GDM1 (cell line): ENCODE measurements at regions not wholly inside any gene's neighbourhood (a gene's known extent, or its start where the extent isn't known, plus 50 kb on each side); places are given as distances from the start of the nearest gene placed in this dataset.

Experiments
- DNase-seq: peaks from one replicate; lab custom pipeline; 2025; lab: John Stamatoyannopoulos, UW

DNA sequence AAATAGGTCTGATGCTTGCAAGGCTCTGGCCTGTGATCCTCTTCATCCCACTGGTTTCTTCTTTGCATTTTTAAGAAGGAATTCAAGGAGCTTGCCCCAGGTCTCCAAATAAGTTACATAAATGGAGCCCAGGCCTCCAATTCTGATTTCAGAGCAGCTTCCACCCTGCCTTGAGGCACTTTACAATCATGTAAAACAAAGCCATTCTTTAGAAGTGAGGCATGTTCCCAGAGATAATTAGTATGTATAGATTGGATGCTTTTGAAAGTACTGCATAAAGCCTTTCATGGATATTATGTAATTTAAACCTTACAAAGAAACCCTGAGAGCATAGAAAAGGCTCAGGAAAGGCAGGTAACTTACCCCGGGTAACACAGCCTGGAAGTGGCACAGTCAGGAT, 466.5 kb downstream of the MIAT start:
- DNase-seq: no peak

DNA sequence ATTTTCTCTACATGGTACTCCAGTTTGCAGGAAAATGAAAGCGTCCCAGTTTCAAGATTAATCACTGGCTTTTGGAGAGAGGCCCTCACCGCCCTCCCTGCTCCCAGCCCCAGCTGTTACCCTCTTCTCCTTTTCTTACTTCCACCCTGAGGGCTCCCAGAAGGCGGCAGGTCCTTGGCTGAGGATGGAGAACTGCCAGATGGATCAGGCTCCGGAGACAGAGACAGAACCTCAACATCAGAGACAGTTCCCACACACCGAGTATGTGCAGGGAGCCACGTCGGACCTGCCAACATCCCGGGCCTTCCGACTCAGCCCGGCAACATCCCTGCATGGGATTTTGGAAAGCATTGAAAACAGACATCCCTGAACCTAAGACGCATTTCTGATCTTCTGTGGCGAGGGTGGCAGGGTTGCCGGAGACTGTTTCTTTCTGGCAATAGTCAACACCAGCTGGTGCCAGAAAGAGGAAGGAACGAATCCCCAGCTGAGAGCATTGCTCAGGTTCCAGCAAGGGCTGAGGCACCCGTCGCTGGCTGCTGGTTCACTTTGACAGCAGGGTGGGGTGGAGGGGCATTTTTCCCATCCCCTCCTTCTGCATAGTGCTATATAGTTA, 467.1 kb downstream of the MIAT start:
- peak; percentile 5 for DNase-seq

GRCh38 chr22:27125539-27125938, 468.2 kb downstream of the MIAT start:
- DNase-seq: no peak

DNA sequence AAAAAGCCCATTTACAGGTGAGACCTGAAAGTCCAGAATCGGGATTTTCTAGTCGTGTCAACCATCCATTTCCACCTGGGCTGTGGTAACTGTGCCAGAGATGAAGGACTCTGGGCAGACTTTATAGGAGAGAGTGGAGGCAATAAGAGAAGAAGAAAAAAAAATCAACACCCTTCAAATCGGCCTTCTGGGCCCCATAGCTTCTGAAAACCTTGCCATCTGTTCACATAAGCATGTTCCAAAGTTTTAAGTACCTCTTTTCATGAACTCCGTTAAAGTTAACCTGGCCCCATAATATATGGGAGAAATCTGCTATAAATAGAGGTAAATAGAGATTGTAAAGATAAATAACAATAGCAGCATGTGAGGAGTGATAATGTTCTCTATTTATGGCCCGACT, 470.5 kb downstream of the MIAT start:
- DNase-seq: no peak

DNA sequence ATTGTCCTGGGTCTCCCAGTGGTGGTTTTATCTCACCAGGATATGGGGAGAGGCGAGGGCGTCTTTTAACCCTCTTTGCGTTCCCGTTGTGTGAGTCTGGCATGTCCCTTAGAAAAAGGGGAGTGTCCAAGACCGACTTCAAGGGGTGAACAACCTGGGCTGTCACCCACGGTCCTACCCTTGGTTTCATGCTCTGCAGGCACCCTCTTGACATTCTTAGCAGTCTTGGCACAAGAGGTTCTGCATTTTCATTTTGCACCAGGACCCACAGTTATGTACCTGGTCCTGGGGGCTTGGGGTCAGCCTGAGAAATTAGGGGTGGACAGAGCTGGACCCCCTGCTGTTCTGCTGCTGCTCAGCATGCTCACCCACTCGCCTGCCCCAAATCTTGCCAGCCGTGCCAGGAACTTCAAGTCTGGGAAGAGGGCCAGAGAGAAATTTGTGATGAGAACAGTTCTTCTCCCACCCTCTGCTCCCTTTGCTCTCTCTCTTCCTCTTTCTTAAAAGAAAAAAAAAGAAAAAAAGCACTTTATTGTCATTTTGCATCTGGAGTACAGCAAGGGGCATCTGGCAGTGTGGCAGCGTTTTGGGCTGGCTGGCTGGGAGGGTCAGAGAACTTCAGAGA, 471.2 kb downstream of the MIAT start:
- no peak for DNase-seq

GRCh38 chr22:27129266-27129665, 471.9 kb downstream of the MIAT start:
- no peak for DNase-seq

GRCh38 chr22:27130906-27131305, 473.5 kb downstream of the MIAT start:
- DNase-seq: no peak

DNA sequence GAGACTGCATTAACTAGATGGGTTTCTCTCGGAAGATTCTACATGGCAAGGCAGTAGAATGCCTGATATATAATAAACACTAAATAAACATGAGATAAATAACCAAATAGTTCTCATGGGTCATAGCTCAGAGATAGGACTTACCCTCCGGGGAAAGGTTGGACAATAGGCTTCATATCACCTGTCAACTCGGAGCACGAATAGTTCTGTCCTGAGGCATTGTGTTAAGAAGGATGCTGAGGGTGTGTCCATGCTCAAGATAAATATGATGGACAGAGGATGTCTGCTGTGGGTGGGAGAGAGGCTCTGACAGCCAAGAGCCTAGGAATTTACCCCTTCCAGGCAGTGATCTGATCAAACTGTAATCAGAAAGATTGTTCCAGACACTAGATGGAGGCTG, 474.0 kb downstream of the MIAT start:
- DNase-seq: no peak

DNA sequence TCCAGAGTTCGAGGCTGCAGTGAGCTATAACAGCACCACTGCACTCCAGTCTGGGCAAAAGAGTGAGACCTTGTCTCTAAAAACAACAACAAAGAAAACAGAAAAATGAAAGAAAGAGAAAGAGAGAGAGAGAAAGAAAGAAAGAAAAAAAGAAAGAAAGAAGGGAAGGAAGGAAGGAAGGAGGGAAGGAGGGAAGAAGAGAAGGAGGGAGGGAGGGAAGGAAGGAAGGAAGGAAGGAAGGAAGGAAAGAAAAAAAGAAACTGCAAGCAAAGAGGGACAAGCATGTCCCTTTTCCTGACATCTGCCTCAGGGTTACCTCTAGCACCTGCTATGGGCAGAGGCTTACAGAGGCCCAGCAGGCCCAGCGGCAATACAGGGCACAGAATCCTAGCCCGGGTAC, 475.0 kb downstream of the MIAT start:
- DNase-seq: no peak

DNA sequence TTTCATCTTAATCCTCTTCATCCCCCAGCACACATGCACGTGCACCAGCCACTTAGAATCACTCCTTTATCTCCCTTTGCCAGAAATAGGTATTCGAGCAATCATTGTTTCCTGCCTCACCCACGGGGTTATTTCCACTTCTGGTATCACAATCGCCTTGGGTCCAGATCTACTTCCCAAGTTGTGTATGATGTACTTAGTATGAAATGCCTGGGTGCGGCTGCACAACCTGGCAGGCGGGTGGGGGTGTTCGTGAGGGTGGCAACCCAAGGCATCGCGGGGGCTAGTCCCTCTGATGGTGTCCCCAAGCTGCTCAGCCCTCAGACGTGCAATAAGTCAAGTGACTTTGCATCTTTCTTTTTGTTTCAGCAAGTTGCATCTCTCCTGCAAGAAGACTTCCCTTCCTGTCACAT, 475.6 kb downstream of the MIAT start:
- no peak for DNase-seq

- no peak for DNase-seq
Observed at GRCh38 chr22:27133681-27134314, 476.4 kb downstream of the MIAT start.

DNA sequence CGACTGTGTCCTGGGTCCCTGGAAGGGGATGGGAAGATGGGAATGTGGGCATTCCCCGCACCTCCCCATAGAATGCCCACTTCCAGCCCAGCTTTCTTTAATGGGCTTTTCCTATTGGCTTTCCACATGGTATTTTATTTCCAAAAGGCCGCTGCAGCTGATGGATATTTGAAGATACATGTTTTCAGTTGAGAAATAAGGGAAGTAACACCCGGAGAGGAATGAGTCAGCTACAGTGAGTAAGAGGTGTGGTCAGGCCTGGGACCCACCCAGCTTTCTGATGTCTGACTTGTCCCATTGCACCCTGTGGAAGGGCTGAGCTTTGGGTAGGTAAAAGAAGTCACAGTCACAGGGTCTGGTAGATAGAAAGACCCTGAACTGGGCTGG, 476.9 kb downstream of the MIAT start:
- DNase-seq: peak; percentile 67

- DNase-seq: no peak
Observed at GRCh38 chr22:27135031-27135981, 477.9 kb downstream of the MIAT start.

DNA sequence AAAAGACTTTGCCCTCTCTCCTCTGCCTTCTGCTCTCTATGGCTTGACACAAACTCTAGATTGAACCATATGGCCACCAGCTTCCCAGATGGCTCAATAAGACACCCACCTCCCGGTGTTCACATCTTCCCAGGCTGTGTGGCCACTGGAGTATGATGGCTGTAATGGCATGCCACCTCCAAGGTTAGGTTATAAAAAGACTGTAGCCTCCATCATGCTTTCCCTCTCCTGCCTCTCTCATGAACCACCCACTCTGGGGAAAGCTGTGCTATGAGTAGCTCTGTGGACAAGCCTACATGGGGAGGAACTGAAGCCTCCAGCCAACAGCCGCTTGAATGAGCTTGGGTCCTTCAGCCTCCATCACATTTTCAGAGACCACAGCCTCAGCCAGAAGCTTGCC, 479.2 kb downstream of the MIAT start:
- no peak for DNase-seq

- no peak for DNase-seq
Observed at GRCh38 chr22:27137871-27138337, 480.5 kb downstream of the MIAT start.

DNA sequence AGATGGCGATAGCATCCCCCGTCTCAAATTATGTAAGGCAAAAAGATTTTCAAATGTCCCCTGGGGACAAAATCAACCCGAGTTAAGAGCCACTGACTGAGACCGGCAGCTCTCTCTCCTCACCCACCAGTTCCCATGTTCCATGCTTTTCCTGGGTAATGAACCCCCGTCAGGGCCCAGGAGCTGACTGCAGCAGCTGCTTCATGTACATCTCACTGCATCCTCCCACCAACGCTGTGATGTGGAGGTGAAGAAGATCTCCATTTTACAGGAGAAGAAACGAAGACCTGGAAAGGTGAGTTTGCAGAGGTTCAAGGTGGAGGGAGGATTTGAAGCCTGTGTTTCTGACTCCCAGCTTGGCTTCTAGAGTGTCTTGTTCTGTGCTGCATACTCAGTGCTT, 481.1 kb downstream of the MIAT start:
- DNase-seq: no peak

GRCh38 chr22:27139935-27140511, 482.6 kb downstream of the MIAT start:
- no peak for DNase-seq

- no peak for DNase-seq
Observed at GRCh38 chr22:27142286-27142685, 484.9 kb downstream of the MIAT start.

- no peak for DNase-seq
Observed at GRCh38 chr22:27144321-27144720, 486.9 kb downstream of the MIAT start.

GRCh38 chr22:27146866-27147633, 489.7 kb downstream of the MIAT start:
- DNase-seq: no peak

GRCh38 chr22:27148055-27148454, 490.7 kb downstream of the MIAT start:
- DNase-seq: no peak
